H9 (cell line): ENCODE measurements at regions not wholly inside any gene's neighbourhood (a gene's known extent, or its start where the extent isn't known, plus 50 kb on each side); places are given as distances from the start of the nearest gene placed in this dataset.

Experiments used
- DNase-seq: peaks from one replicate; pipeline ENCODE4 v3.0.0-alpha.2; 2017
- H2AFZ ChIP-seq: one replicate; pipeline ENCODE4 v1.6.1; 2013; ENCODE audit warnings: mild to moderate bottlenecking, low read length, control low read depth, moderate library complexity
- H2AK5ac ChIP-seq: 2 replicates; pipeline ENCODE4 v1.6.1; 2013; ENCODE audit warnings: low read length, control low read depth, mixed read lengths; ENCODE audit not compliant: insufficient read length
- H2BK120ac ChIP-seq: one replicate; pipeline ENCODE4 v1.6.1; 2013; ENCODE audit warnings: low read depth, mild to moderate bottlenecking, low read length, control low read depth, inconsistent platforms; ENCODE audit not compliant: poor library complexity, severe bottlenecking
- H2BK12ac ChIP-seq: 2 replicates; pipeline ENCODE4 v1.6.1; 2013; ENCODE audit warnings: low read length, control low read depth, mixed read lengths, low read depth; ENCODE audit not compliant: insufficient read length
- H2BK15ac ChIP-seq: 2 replicates; pipeline ENCODE4 v1.6.1; 2013; ENCODE audit warnings: low read depth, low read length, control low read depth
- H2BK20ac ChIP-seq: one replicate; pipeline ENCODE4 v1.6.1; 2013; ENCODE audit warnings: low read depth, mild to moderate bottlenecking, low read length, control low read depth, inconsistent platforms; ENCODE audit not compliant: poor library complexity, severe bottlenecking
- H2BK5ac ChIP-seq: 2 replicates; pipeline ENCODE4 v1.6.1; 2013; ENCODE audit warnings: low read length, control low read depth, mixed read lengths; ENCODE audit not compliant: insufficient read length
- H3K14ac ChIP-seq: 2 replicates; pipeline ENCODE4 v1.6.1; 2013; ENCODE audit warnings: low read length, control low read depth; ENCODE audit not compliant: insufficient read depth
- H3K18ac ChIP-seq: 2 replicates; pipeline ENCODE4 v1.6.1; 2013; ENCODE audit warnings: low read depth, mild to moderate bottlenecking, mixed read lengths, low read length, control low read depth; ENCODE audit not compliant: insufficient read length
- H3K23ac ChIP-seq: 2 replicates; pipeline ENCODE4 v1.6.1; 2013; ENCODE audit warnings: low read length, control low read depth, mixed read lengths, low read depth; ENCODE audit not compliant: insufficient read length
- H3K23me2 ChIP-seq: 2 replicates; pipeline ENCODE4 v1.6.1; 2013; ENCODE audit warnings: low read depth, mild to moderate bottlenecking, mixed read lengths, low read length, control low read depth; ENCODE audit not compliant: insufficient read length, poor library complexity, severe bottlenecking
- H3K27ac ChIP-seq: 2 replicates; pipeline ENCODE4 v1.5.1; 2013; ENCODE audit warnings: low read length, control low read depth, mixed read lengths, low read depth; ENCODE audit not compliant: insufficient read length
- H3K27me3 ChIP-seq: 2 replicates; pipeline ENCODE4 v1.6.1; 2013; ENCODE audit warnings: low read length, control low read depth, inconsistent platforms; ENCODE audit not compliant: insufficient read depth
- H3K4ac ChIP-seq: 2 replicates; pipeline ENCODE4 v1.6.1; 2013; ENCODE audit warnings: low read depth, mild to moderate bottlenecking, control low read depth, inconsistent platforms, low read length, moderate library complexity
- H3K4me1 ChIP-seq: 2 replicates; pipeline ENCODE4 v1.6.1; 2013; ENCODE audit warnings: low read length, control low read depth, inconsistent platforms; ENCODE audit not compliant: insufficient read depth
- H3K4me2 ChIP-seq: 2 replicates; pipeline ENCODE4 v1.6.1; 2013; ENCODE audit warnings: low read length, control low read depth, mixed read lengths; ENCODE audit not compliant: insufficient read length, insufficient read depth
- H3K56ac ChIP-seq: 2 replicates; pipeline ENCODE4 v1.6.1; 2013; ENCODE audit warnings: low read depth, mild to moderate bottlenecking, mixed read lengths, low read length, control low read depth; ENCODE audit not compliant: insufficient read length
- H3K79me1 ChIP-seq: 2 replicates; pipeline ENCODE4 v1.6.1; 2013; ENCODE audit warnings: low read depth, mild to moderate bottlenecking, moderate library complexity, low read length, control low read depth, inconsistent platforms; ENCODE audit not compliant: insufficient read depth, poor library complexity, severe bottlenecking
- H3K79me2 ChIP-seq: 2 replicates; pipeline ENCODE4 v1.6.1; 2013; ENCODE audit warnings: low read length, control low read depth, inconsistent platforms; ENCODE audit not compliant: insufficient read depth
- H3K9ac ChIP-seq: 2 replicates; pipeline ENCODE4 v1.6.1; 2013; ENCODE audit warnings: low read length, control low read depth, mixed read lengths; ENCODE audit not compliant: insufficient read length; ENCODE audit errors: extremely low read depth
- H3K9me3 ChIP-seq: one replicate; pipeline ENCODE4 v1.6.1; 2013; ENCODE audit warnings: low read depth, low read length, inconsistent platforms; ENCODE audit not compliant: control insufficient read depth
- H3T11ph ChIP-seq: one replicate; pipeline ENCODE4 v1.6.1; 2013; ENCODE audit warnings: mild to moderate bottlenecking, low read length, control low read depth, inconsistent platforms
- H4K20me1 ChIP-seq: one replicate; pipeline ENCODE4 v1.6.1; 2013; ENCODE audit not compliant: control insufficient read depth, insufficient read length, insufficient read depth
- H4K5ac ChIP-seq: 2 replicates; pipeline ENCODE4 v1.6.1; 2013; ENCODE audit warnings: low read depth, mild to moderate bottlenecking, mixed read lengths, low read length, control low read depth; ENCODE audit not compliant: insufficient read length
- H4K8ac ChIP-seq: replicated peaks from 2 replicates; pipeline ENCODE4 v1.6.1; 2013; ENCODE audit warnings: low read length, control low read depth, mixed read lengths, low read depth; ENCODE audit not compliant: insufficient read length
- H4K91ac ChIP-seq: 2 replicates; pipeline ENCODE4 v1.6.1; 2013; ENCODE audit warnings: low read depth, mild to moderate bottlenecking, moderate library complexity, mixed read lengths, low read length, control low read depth; ENCODE audit not compliant: insufficient read length
- H3K27ac Mint-ChIP-seq, 3 experiments: 2 replicates in 2 of 3; 3 replicates in 1 of 3; pipeline ENCODE4 v1.8.0; 2020 to 2021; ENCODE audit warnings: mixed read lengths in 3 of 3, mild to moderate bottlenecking in 1 of 3, moderate library complexity in 1 of 3
- H3K27me3 Mint-ChIP-seq: 2 replicates; pipeline ENCODE4 v1.8.0; 2021; ENCODE audit warnings: low read depth, mild to moderate bottlenecking, moderate library complexity, mixed read lengths
- H3K36me3 Mint-ChIP-seq, 3 experiments: 2 replicates in 2 of 3; 3 replicates in 1 of 3; pipeline ENCODE4 v1.8.0; 2020 to 2021; ENCODE audit warnings: low read depth in 3 of 3, mixed read lengths in 3 of 3; ENCODE audit not compliant: insufficient read depth in 1 of 3
- H3K4me1 Mint-ChIP-seq, 2 experiments: 2 replicates each; pipeline ENCODE4 v1.8.0; 2020; ENCODE audit warnings: mixed read lengths in 2 of 2
- H3K4me3 Mint-ChIP-seq, 2 experiments: 2 replicates in 1 of 2; 3 replicates in 1 of 2; pipeline ENCODE4 v1.8.0; 2020 to 2021; ENCODE audit warnings: mild to moderate bottlenecking in 2 of 2, mixed read lengths in 2 of 2, moderate library complexity in 1 of 2
- H3K9me3 Mint-ChIP-seq, 2 experiments: 2 replicates in 1 of 2; 3 replicates in 1 of 2; pipeline ENCODE4 v1.8.0; 2020; ENCODE audit warnings: mild to moderate bottlenecking in 2 of 2, mixed read lengths in 2 of 2, moderate library complexity in 1 of 2
- WGBS: extraction: QIAGEN DNeasy Blood & Tissue Kit; methylation state at CpG from one replicate; pipeline ENCODE4 v1.1.7; 2013; ENCODE audit warnings: missing lambda C conversion rate, low lambda C conversion rate, mixed read lengths; ENCODE audit not compliant: insufficient read length; ENCODE audit errors: extremely low coverage; 5-methylcytosine and 5-hydroxymethylcytosine counted together
- TF ChIP-seq, protein P1 (sequence below): fragments of 200-600 bp; sonication (generic); conservative IDR thresholded peaks from 3 replicates; pipeline ENCODE4 v1.8.0; 2021; ENCODE audit warnings: antibody characterized with exemption, mild to moderate bottlenecking

DNA sequence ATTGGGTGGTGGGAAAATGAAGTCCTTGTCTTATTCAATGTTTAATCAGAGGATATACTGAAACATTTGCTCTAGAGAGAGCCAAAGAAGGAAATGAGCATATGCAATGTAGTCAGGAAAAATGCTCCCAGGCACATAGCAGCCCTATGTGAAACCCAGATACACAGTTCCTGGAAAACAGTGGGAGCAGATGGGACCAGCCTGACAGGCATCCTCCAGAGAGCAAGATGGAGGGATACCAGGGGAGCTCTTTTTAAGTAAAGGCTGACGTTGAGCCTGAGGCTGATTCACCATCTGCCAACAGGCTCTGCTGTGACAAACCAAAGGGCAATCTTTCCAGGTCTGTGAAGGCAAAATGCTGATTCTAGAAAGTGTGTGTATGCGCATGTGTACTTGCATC lies 559.4 kb upstream of the KIRREL3 start:
- TF ChIP-seq, protein P1, sequence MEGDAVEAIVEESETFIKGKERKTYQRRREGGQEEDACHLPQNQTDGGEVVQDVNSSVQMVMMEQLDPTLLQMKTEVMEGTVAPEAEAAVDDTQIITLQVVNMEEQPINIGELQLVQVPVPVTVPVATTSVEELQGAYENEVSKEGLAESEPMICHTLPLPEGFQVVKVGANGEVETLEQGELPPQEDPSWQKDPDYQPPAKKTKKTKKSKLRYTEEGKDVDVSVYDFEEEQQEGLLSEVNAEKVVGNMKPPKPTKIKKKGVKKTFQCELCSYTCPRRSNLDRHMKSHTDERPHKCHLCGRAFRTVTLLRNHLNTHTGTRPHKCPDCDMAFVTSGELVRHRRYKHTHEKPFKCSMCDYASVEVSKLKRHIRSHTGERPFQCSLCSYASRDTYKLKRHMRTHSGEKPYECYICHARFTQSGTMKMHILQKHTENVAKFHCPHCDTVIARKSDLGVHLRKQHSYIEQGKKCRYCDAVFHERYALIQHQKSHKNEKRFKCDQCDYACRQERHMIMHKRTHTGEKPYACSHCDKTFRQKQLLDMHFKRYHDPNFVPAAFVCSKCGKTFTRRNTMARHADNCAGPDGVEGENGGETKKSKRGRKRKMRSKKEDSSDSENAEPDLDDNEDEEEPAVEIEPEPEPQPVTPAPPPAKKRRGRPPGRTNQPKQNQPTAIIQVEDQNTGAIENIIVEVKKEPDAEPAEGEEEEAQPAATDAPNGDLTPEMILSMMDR: no peak
- H2BK5ac ChIP-seq: no peak overlapping the region
- no peak overlapping the region for H3K18ac ChIP-seq

More for the DNA sequence above, 559.4 kb upstream of the KIRREL3 start:
- Histone ChIP-seq H3K23ac (no peak overlapping the region), H3K23me2 (no peaks in the 10 kb centered on the region), H3K9ac (no peak overlapping the region), H2BK120ac (no peak overlapping the region), H4K8ac (no peak overlapping the region), H2BK15ac (no peak overlapping the region), H4K91ac (no peak overlapping the region), H3K4me2 (no peak overlapping the region), H3K27ac (no peak overlapping the region), H2BK20ac (no peak overlapping the region), H3T11ph (no peak overlapping the region), H2BK12ac (no peak overlapping the region), H3K79me2 (no peaks in the 10 kb centered on the region), H4K5ac (no peak overlapping the region), H2AK5ac (no peak overlapping the region), H3K56ac (no peak overlapping the region), H3K4me1 (peaks cover 3% of the 10 kb centered on the region; the same call in 1 of the 2 replicates), H3K4ac (no peak overlapping the region), H3K27me3 (no peaks in the 10 kb centered on the region), H4K20me1 (no peaks in the 10 kb centered on the region), H2AFZ (no peak overlapping the region), H3K9me3 (no peaks in the 10 kb centered on the region), H3K79me1 (no peaks in the 10 kb centered on the region), H3K14ac (no peak overlapping the region)
- peaks cover 7 to 8% of the 10 kb centered on the region in 2 experiments; a peak in 3 of 4 replicates for H3K4me1 Mint-ChIP-seq
- no peaks in the 10 kb centered on the region for H3K9me3 Mint-ChIP-seq
- no peaks in the 10 kb centered on the region for H3K36me3 Mint-ChIP-seq
- no CpG with 5 or more reads among the region's 2 CpGs for WGBS
- H3K27ac Mint-ChIP-seq: no peak overlapping the region
- H3K27me3 Mint-ChIP-seq: no peaks in the 10 kb centered on the region
- H3K4me3 Mint-ChIP-seq: no peak overlapping the region
- DNase-seq: no peak
